GM12878 (cell line): ENCODE measurements at regions not wholly inside any gene's neighbourhood (a gene's known extent, or its start where the extent isn't known, plus 50 kb on each side); places are given as distances from the start of the nearest gene placed in this dataset.

Experiments
- CREM ChIP-seq: IDR thresholded peaks from 2 replicates; pipeline ENCODE4 v1.6.1; 2014; ENCODE audit warnings: antibody characterized with exemption, low read depth
- CTCF ChIP-seq, 3 experiments: IDR thresholded peaks in 2 of 3; conservative IDR thresholded peaks in 1 of 3; 2 replicates each; pipeline ENCODE4 v1.5.1; 2011; ENCODE audit warnings: low read depth in 3 of 3, low read length in 3 of 3, mild to moderate bottlenecking in 3 of 3, control low read depth in 2 of 3, moderate library complexity in 2 of 3, inconsistent platforms in 1 of 3, mixed read lengths in 1 of 3; ENCODE audit not compliant: control insufficient read depth in 2 of 3, insufficient read depth in 1 of 3; ENCODE audit errors: extremely low read depth in 1 of 3
- SMC3 ChIP-seq: IDR thresholded peaks from 2 replicates; pipeline ENCODE4 v1.6.1; 2011; ENCODE audit warnings: low read length, improper control_type of control experiment, borderline replicate concordance
- ZNF274 ChIP-seq: IDR thresholded peaks from one replicate; pipeline ENCODE4 v1.8.0; 2011; ENCODE audit not compliant: insufficient read length, insufficient read depth

GRCh38 chr15:87500240-87500639 lies 756.3 kb downstream of the NTRK3 start:
- TF ChIP-seq SMC3: no peak
- TF ChIP-seq ZNF274: no peak
- no peak for TF ChIP-seq CREM
- TF ChIP-seq CTCF (IDR thresholded peaks at IDR 0.05 in 2 of 3, conservative IDR thresholded peaks at IDR 0.05 in 1 of 3; ENCODE audit: control insufficient read depth in 2 of 3, extremely low read depth in 1 of 3, insufficient read depth in 1 of 3, low read depth in 3 of 3, low read length in 3 of 3): no peak
